H1 (cell line): ENCODE measurements at regions not wholly inside any gene's neighbourhood (a gene's known extent, or its start where the extent isn't known, plus 50 kb on each side); places are given as distances from the start of the nearest gene placed in this dataset.

ENCODE experiments used
- CTCF ChIA-PET: fragments of 300-600 bp; sonication (Branson Sonifier 250); formaldehyde crosslinking; loops from one replicate; lab custom pipeline; 2021; ENCODE audit not compliant: partially characterized antibody; lab: Charles Lee
- POLR2A ChIA-PET: fragments of 300-600 bp; sonication (Branson Sonifier 250); formaldehyde crosslinking; loops from one replicate; lab custom pipeline; 2021; ENCODE audit warnings: inconsistent platforms; ENCODE audit not compliant: partially characterized antibody; lab: Charles Lee
- DNase-seq, 2 experiments: peaks; one replicate each; pipeline versions ENCODE4 v3.0.0 to v3.0.0-alpha.2; 2010 to 2022; ENCODE audit warnings: low spot score in 2 of 2, low read depth in 1 of 2, mixed read lengths in 1 of 2
- FAIRE-seq: peaks from 2 replicates; lab custom pipeline; 2011; peaks lifted over from hg19 to GRCh38; lab: Jason Lieb, UNC
- H2AFZ ChIP-seq: 2 replicates; pipeline ENCODE4 v1.8.1; 2012; ENCODE audit warnings: low read length, inconsistent platforms
- H2AK5ac ChIP-seq: 2 replicates; pipeline ENCODE4 v1.6.1; 2013; ENCODE audit warnings: low read depth, low read length
- H2BK120ac ChIP-seq: replicated peaks from 2 replicates; pipeline ENCODE3; 2013; ENCODE audit warnings: low read depth, low read length, inconsistent platforms
- H2BK12ac ChIP-seq: 2 replicates; pipeline ENCODE4 v1.6.1; 2013; ENCODE audit warnings: low read depth, low read length
- H2BK15ac ChIP-seq: 2 replicates; pipeline ENCODE4 v1.6.1; 2013; ENCODE audit warnings: low read length
- H2BK20ac ChIP-seq: 2 replicates; pipeline ENCODE4 v1.6.1; 2013; ENCODE audit warnings: low read length
- H2BK5ac ChIP-seq: 2 replicates; pipeline ENCODE4 v1.6.1; 2013; ENCODE audit warnings: low read depth, low read length
- H3K14ac ChIP-seq: 2 replicates; pipeline ENCODE4 v1.6.1; 2013; ENCODE audit warnings: inconsistent platforms; ENCODE audit not compliant: insufficient read length
- H3K18ac ChIP-seq: 2 replicates; pipeline ENCODE4 v1.6.1; 2013; ENCODE audit warnings: low read length; ENCODE audit errors: extremely low read depth
- H3K23ac ChIP-seq: 2 replicates; pipeline ENCODE4 v1.6.1; 2013; ENCODE audit warnings: inconsistent platforms; ENCODE audit not compliant: insufficient read length
- H3K23me2 ChIP-seq: 2 replicates; pipeline ENCODE4 v1.6.1; 2013; ENCODE audit warnings: low read depth, low read length
- H3K27ac ChIP-seq: 2 replicates; pipeline ENCODE4 v1.6.1; 2011; ENCODE audit warnings: low read depth, low read length, inconsistent platforms
- H3K27me3 ChIP-seq, 4 experiments: replicated peaks in 1 of 4; 1 replicate in 1 of 4; 2 replicates in 3 of 4; pipeline versions ENCODE4 v1.6.1 to v1.8.1; 2011 to 2013; ENCODE audit warnings: low read length in 3 of 4, mild to moderate bottlenecking in 3 of 4, inconsistent platforms in 2 of 4, mixed read lengths in 2 of 4, moderate library complexity in 1 of 4; ENCODE audit not compliant: control insufficient read depth in 3 of 4, insufficient read depth in 3 of 4; ENCODE audit errors: extremely low read depth in 1 of 4
- H3K36me3 ChIP-seq, 4 experiments: 2 replicates each; pipeline versions ENCODE4 v1.6.1 to v1.8.1; 2011 to 2013; ENCODE audit warnings: mild to moderate bottlenecking in 4 of 4, low read length in 3 of 4, moderate library complexity in 2 of 4, control low read depth in 1 of 4, inconsistent platforms in 1 of 4; ENCODE audit not compliant: insufficient read depth in 4 of 4, control insufficient read depth in 2 of 4
- H3K4ac ChIP-seq: replicated peaks from 2 replicates; pipeline ENCODE3; 2013; ENCODE audit warnings: low read length, low read depth, mixed read lengths, inconsistent platforms; ENCODE audit not compliant: insufficient read length
- H3K4me1 ChIP-seq, 4 experiments: replicated peaks in 1 of 4; 1 replicate in 1 of 4; 2 replicates in 3 of 4; pipeline versions ENCODE4 v1.6.1 to v1.8.1; 2011 to 2013; ENCODE audit warnings: low read length in 3 of 4, inconsistent platforms in 2 of 4, mixed read lengths in 1 of 4; ENCODE audit not compliant: insufficient read depth in 4 of 4, control insufficient read depth in 3 of 4
- H3K4me2 ChIP-seq, 2 experiments: 2 replicates each; pipeline versions ENCODE4 v1.6.1 to v1.8.1; 2011 to 2013; ENCODE audit warnings: low read depth in 2 of 2, low read length in 2 of 2, control low read depth in 1 of 2, inconsistent platforms in 1 of 2, mild to moderate bottlenecking in 1 of 2; ENCODE audit not compliant: insufficient read depth in 1 of 2
- H3K4me3 ChIP-seq, 4 experiments: fragments of 200-600, 300-600 bp in 1 of 4; sonication (generic), shearing (Covaris generic), sonication (Bioruptor Twin) in 1 of 4; 2 replicates each; pipeline versions ENCODE4 v1.5.1 to v1.8.1; 2011 to 2016; ENCODE audit warnings: low read length in 4 of 4, low read depth in 3 of 4, control low read depth in 2 of 4, inconsistent platforms in 2 of 4, mild to moderate bottlenecking in 2 of 4, mixed read lengths in 1 of 4, moderate library complexity in 1 of 4; ENCODE audit not compliant: insufficient read depth in 2 of 4; ENCODE audit errors: extremely low read depth in 1 of 4
- H3K56ac ChIP-seq: replicated peaks from 2 replicates; pipeline ENCODE3; 2013; ENCODE audit warnings: low read depth, mild to moderate bottlenecking, mixed read lengths, low read length, inconsistent platforms; ENCODE audit not compliant: insufficient read length
- H3K79me1 ChIP-seq: 2 replicates; pipeline ENCODE4 v1.6.1; 2013; ENCODE audit warnings: low read depth, low read length, control low read depth
- H3K79me2 ChIP-seq, 2 experiments: 2 replicates each; pipeline versions ENCODE4 v1.6.1 to v1.8.1; 2012 to 2013; ENCODE audit warnings: low read length in 2 of 2, mild to moderate bottlenecking in 2 of 2, inconsistent platforms in 1 of 2; ENCODE audit not compliant: insufficient read depth in 2 of 2, control insufficient read depth in 1 of 2
- H3K9ac ChIP-seq, 4 experiments: replicated peaks in 1 of 4; 1 replicate in 1 of 4; 2 replicates in 3 of 4; pipeline versions ENCODE4 v1.6.1 to v1.8.1; 2011 to 2013; ENCODE audit warnings: low read depth in 3 of 4, low read length in 3 of 4, control low read depth in 2 of 4, mild to moderate bottlenecking in 2 of 4, moderate library complexity in 2 of 4, inconsistent platforms in 1 of 4; ENCODE audit errors: extremely low read depth in 1 of 4
- H3K9me3 ChIP-seq, 2 experiments: 2 replicates each; pipeline versions ENCODE4 v1.6.1 to v1.8.1; 2012 to 2013; ENCODE audit warnings: mild to moderate bottlenecking in 2 of 2, moderate library complexity in 2 of 2, control low read depth in 1 of 2, inconsistent platforms in 1 of 2, low read depth in 1 of 2, low read length in 1 of 2, mixed read lengths in 1 of 2; ENCODE audit not compliant: insufficient read depth in 2 of 2
- H4K20me1 ChIP-seq, 2 experiments: replicated peaks in 1 of 2; 2 replicates each; pipeline versions ENCODE3 to v1.8.1; 2011 to 2013; ENCODE audit warnings: inconsistent platforms in 2 of 2, low read length in 2 of 2, mild to moderate bottlenecking in 1 of 2; ENCODE audit not compliant: insufficient read depth in 2 of 2, control insufficient read depth in 1 of 2
- H4K5ac ChIP-seq: 2 replicates; pipeline ENCODE4 v1.6.1; 2013; ENCODE audit warnings: low read length, low read depth, mixed read lengths, inconsistent platforms; ENCODE audit not compliant: insufficient read length
- H4K8ac ChIP-seq: 2 replicates; pipeline ENCODE4 v1.8.0; 2013; ENCODE audit warnings: mild to moderate bottlenecking, moderate library complexity, low read length, inconsistent platforms; ENCODE audit not compliant: insufficient read depth; ENCODE audit errors: extremely low read depth
- H4K91ac ChIP-seq: replicated peaks from 2 replicates; pipeline ENCODE3; 2013; ENCODE audit warnings: low read length, mixed read lengths, inconsistent platforms; ENCODE audit not compliant: insufficient read length
- CHD1 ChIP-seq: IDR thresholded peaks from 2 replicates; pipeline ENCODE4 v1.6.1; 2012; ENCODE audit warnings: low read depth, low read length, improper control_type of control experiment
- MAFK ChIP-seq: IDR thresholded peaks from 2 replicates; pipeline ENCODE4 v1.6.1; 2012; ENCODE audit warnings: low read depth, mild to moderate bottlenecking, improper control_type of control experiment, low read length
- SIRT6 ChIP-seq: IDR thresholded peaks from one replicate; pipeline ENCODE4 v1.7.1; 2012; ENCODE audit warnings: low read length, inconsistent platforms
- TAF7 ChIP-seq: optimal IDR thresholded peaks from 2 replicates; pipeline ENCODE3; 2011; ENCODE audit warnings: low read depth, mild to moderate bottlenecking, inconsistent platforms, low read length, moderate library complexity, borderline replicate concordance
- WGBS, 2 experiments: shearing (Covaris generic) in 1 of 2; methylation state at CpG; one replicate each; pipeline versions ENCODE4 v1.1.6 to v1.1.7; 2013 to 2015; ENCODE audit warnings: low lambda C conversion rate in 2 of 2, mixed read lengths in 2 of 2, inconsistent platforms in 1 of 2, low coverage in 1 of 2, missing lambda C conversion rate in 1 of 2; ENCODE audit not compliant: insufficient replicate concordance in 2 of 2, insufficient coverage in 1 of 2, insufficient read length in 1 of 2; ENCODE audit errors: extremely low coverage in 1 of 2, missing lambda C conversion rate in 1 of 2; 5-methylcytosine and 5-hydroxymethylcytosine counted together

DNA sequence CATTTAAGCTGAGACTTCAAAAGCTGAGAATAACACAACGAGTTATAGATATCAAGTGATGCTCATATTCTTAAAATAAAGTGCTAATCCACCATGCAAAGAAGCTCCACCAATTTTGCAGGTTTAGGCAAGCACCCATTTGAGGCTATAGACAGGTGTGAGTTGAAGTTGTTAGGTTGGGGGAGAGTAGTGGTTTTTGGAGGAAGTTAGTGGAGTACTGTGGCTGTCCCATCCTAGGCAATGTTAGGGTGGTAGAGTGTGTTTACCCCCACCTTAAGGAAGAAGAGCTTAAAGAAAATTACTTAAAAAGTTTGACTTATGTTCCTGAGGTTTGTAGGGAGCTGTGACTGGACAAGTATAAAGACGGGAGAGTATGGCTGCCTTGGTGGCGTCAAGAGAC, 98.9 kb upstream of the MAN2A1 start:
- CTCF ChIA-PET = interaction anchor here (0.9 to 2.0 kb wide), 6 partner anchors 9 to 910 kb away, joined by 3 to 7 read pairs (median 4); no protein-coding TSS in a partner anchor
- Histone ChIP-seq H3K4me1 (no peaks in the 10 kb centered on the region), H3K27ac (no peak overlapping the region), H3K23me2 (no peaks in the 10 kb centered on the region), H2BK12ac (no peak overlapping the region), H2AFZ (no peak overlapping the region), H3K27me3 (peaks cover 0 to 1% (median 0%) of the 10 kb centered on the region in 4 experiments; a peak in 1 of 7 replicates), H2BK20ac (no peak overlapping the region), H4K20me1 (no peaks in the 10 kb centered on the region), H2BK5ac (no peak overlapping the region), H3K36me3 (no peaks in the 10 kb centered on the region), H3K79me2 (no peaks in the 10 kb centered on the region), H3K18ac (no peak overlapping the region), H4K5ac (no peak overlapping the region), H3K23ac (no peak overlapping the region), H3K14ac (no peak overlapping the region), H3K4ac (no peak overlapping the region), H3K9me3 (no peaks in the 10 kb centered on the region), H2AK5ac (no peak overlapping the region), H2BK120ac (no peak overlapping the region), H3K4me3 (no peak overlapping the region), H3K56ac (no peak overlapping the region), H4K91ac (no peak overlapping the region), H2BK15ac (no peak overlapping the region), H4K8ac (no peak overlapping the region), H3K9ac (no peak overlapping the region), H3K4me2 (no peak overlapping the region), H3K79me1 (no peaks in the 10 kb centered on the region)
- DNase-seq = no peak
- TF ChIP-seq MAFK (no peak), CHD1 (no peak), SIRT6 (no peak), TAF7 (no peak)
- 94% methylated on average over 3 of the region's 3 CpGs; no CpG with 5 or more reads in 1 of the 2 experiments for WGBS, 2 experiments
- FAIRE-seq = no peak
- POLR2A ChIA-PET = no interaction called here
